ENCODE measurements at regions not wholly inside any gene's neighbourhood (a gene's known extent, or its start where the extent isn't known, plus 50 kb on each side); places are given as distances from the start of the nearest gene placed in this dataset.
A peak's percentile ranks its signal among the peaks of the same experiment; 100 is the strongest.

DNA sequence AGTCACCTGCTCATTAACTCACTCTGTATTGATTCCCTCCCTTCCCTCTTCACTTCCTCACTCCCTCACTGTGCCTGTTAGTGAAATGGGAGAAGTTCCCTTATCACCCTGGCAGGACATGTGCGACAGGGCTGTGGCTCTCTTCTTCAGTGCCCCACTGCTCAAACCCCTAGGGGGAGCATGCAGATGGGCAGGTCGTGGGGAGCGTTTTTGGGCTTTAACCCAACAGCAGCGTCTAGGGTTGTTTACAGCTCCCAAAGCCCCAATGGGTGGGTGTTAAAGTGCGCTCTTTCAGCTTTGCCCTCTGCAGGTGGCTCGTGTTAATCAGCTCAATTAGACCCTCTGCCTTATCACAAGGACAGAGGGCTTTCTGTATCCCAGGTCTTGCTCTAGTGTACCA is 447.8 kb upstream of the PROK2 start:
- Histone ChIP-seq H3K4me3 (replicated peaks in 1 of 3; ENCODE audit: low read depth in 2 of 3, low read length in 3 of 3) (no peak overlapping the region), H3K27ac (ENCODE audit: low read depth in 1 of 2, low read length in 2 of 2) (no peak overlapping the region), H3K36me3 (replicated peaks in 1 of 2; ENCODE audit: control insufficient read depth in 1 of 2, insufficient read depth in 2 of 2, low read length in 2 of 2) (no peaks in the 10 kb centered on the region), H3K79me2 (ENCODE audit: insufficient read depth, low read length) (no peaks in the 10 kb centered on the region), H3K27me3 (ENCODE audit: control insufficient read depth in 2 of 2, insufficient read depth in 2 of 2, low read length in 2 of 2) (no peaks in the 10 kb centered on the region), H4K20me1 (ENCODE audit: insufficient read depth, low read length) (no peaks in the 10 kb centered on the region), H3K9ac (ENCODE audit: insufficient read depth, low read length, poor library complexity, severe bottlenecking) (no peak overlapping the region), H3K9me3 (replicated peaks in 1 of 2; ENCODE audit: control insufficient read depth in 1 of 2, insufficient read depth in 1 of 2, low read length in 2 of 2) (no peaks in the 10 kb centered on the region), H3K4me1 (ENCODE audit: control insufficient read depth in 1 of 2, insufficient read depth in 2 of 2, low read length in 2 of 2) (no peaks in the 10 kb centered on the region), H3K4me2 (replicated peaks; ENCODE audit: extremely low read depth, low read length, poor library complexity, severe bottlenecking) (no peak overlapping the region), H2AFZ (ENCODE audit: insufficient read depth, low read depth, low read length, poor library complexity, severe bottlenecking) (no peak overlapping the region)
- H3K4me1 Mint-ChIP-seq, result peaks cover 8% of the 10 kb centered on the region
- no CpG with 5 or more reads among the region's 6 CpGs for WGBS (ENCODE audit: insufficient coverage)
- H3K9me3 Mint-ChIP-seq, result peaks cover 0 to 5% (median 0%) of the 10 kb centered on the region in 7 donors
- H3K27me3 Mint-ChIP-seq (ENCODE audit: low read depth in 3 of 3), result peaks cover 0 to 3% (median 2%) of the 10 kb centered on the region in 3 donors
- TF ChIP-seq, protein P1, sequence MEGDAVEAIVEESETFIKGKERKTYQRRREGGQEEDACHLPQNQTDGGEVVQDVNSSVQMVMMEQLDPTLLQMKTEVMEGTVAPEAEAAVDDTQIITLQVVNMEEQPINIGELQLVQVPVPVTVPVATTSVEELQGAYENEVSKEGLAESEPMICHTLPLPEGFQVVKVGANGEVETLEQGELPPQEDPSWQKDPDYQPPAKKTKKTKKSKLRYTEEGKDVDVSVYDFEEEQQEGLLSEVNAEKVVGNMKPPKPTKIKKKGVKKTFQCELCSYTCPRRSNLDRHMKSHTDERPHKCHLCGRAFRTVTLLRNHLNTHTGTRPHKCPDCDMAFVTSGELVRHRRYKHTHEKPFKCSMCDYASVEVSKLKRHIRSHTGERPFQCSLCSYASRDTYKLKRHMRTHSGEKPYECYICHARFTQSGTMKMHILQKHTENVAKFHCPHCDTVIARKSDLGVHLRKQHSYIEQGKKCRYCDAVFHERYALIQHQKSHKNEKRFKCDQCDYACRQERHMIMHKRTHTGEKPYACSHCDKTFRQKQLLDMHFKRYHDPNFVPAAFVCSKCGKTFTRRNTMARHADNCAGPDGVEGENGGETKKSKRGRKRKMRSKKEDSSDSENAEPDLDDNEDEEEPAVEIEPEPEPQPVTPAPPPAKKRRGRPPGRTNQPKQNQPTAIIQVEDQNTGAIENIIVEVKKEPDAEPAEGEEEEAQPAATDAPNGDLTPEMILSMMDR (IDR thresholded peaks at IDR 0.05), result no peak
- peak overlapping the region in 1 of 7 donors; percentile 16 for H3K27ac Mint-ChIP-seq
- intact Hi-C loops (cut with micrococcal nuclease), result no loop called here
- H3K4me3 Mint-ChIP-seq, result peak overlapping the region in 1 of 2 donors; percentile 22
- H3K36me3 Mint-ChIP-seq, result no peaks in the 10 kb centered on the region
- DNase-seq, result no peak

DNA sequence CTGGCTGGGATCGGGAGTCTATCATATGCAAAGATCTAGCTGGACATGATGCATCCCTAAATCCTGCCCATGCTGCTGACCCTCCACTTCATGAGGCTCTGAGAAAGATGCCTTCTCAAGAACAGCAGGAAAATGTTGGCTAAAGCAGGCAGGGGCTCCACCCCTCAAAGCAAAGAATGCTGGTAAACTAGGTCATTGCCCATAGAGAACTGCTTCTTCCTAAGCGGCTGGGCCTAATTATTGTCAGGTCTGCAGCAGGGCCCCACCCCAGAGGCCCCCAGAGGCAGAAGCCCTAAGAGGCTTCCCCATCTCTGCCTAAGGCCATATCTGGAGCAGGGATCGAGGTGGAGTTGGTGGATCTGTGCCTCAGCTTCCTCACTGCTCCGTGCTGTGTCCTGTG is 447.4 kb upstream of the PROK2 start:
- Histone ChIP-seq H4K20me1 (ENCODE audit: insufficient read depth, low read length) (no peaks in the 10 kb centered on the region), H3K4me1 (ENCODE audit: control insufficient read depth in 1 of 2, insufficient read depth in 2 of 2, low read length in 2 of 2) (no peaks in the 10 kb centered on the region), H3K36me3 (replicated peaks in 1 of 2; ENCODE audit: control insufficient read depth in 1 of 2, insufficient read depth in 2 of 2, low read length in 2 of 2) (no peaks in the 10 kb centered on the region), H3K9me3 (replicated peaks in 1 of 2; ENCODE audit: control insufficient read depth in 1 of 2, insufficient read depth in 1 of 2, low read length in 2 of 2) (no peaks in the 10 kb centered on the region), H3K4me3 (replicated peaks in 1 of 3; ENCODE audit: low read depth in 2 of 3, low read length in 3 of 3) (no peak overlapping the region), H3K79me2 (ENCODE audit: insufficient read depth, low read length) (no peaks in the 10 kb centered on the region), H2AFZ (ENCODE audit: insufficient read depth, low read depth, low read length, poor library complexity, severe bottlenecking) (no peak overlapping the region), H3K27ac (ENCODE audit: low read depth in 1 of 2, low read length in 2 of 2) (no peak overlapping the region), H3K9ac (ENCODE audit: insufficient read depth, low read length, poor library complexity, severe bottlenecking) (no peak overlapping the region), H3K27me3 (ENCODE audit: control insufficient read depth in 2 of 2, insufficient read depth in 2 of 2, low read length in 2 of 2) (no peaks in the 10 kb centered on the region), H3K4me2 (replicated peaks; ENCODE audit: extremely low read depth, low read length, poor library complexity, severe bottlenecking) (no peak overlapping the region)
- Mint-ChIP-seq H3K4me1 (peaks cover 12% of the 10 kb centered on the region), H3K4me3 (no peak overlapping the region), H3K36me3 (no peaks in the 10 kb centered on the region), H3K9me3 (peaks cover 0 to 5% (median 0%) of the 10 kb centered on the region in 7 donors), H3K27me3 (ENCODE audit: low read depth in 3 of 3) (peaks cover 0 to 2% (median 2%) of the 10 kb centered on the region in 3 donors), H3K27ac (no peak overlapping the region)
- intact Hi-C loops (cut with micrococcal nuclease), result no loop called here
- TF ChIP-seq, protein P1 (IDR thresholded peaks at IDR 0.05), result no peak
- DNase-seq, result no peak
- WGBS (ENCODE audit: insufficient coverage), result 80% methylated on average over 3 of the region's 4 CpGs
